ENCODE measurements at regions not wholly inside any gene's neighbourhood (a gene's known extent, or its start where the extent isn't known, plus 50 kb on each side); places are given as distances from the start of the nearest gene placed in this dataset.
"Not testable (repeated sequence)": the region's sequence is repeated elsewhere in the genome, so short reads cannot be mapped to it uniquely, and the experiment has no call there.

GRCh38 chr7:8360564-8361153 lies 72.8 kb upstream of the NXPH1 start:
- no peak for DNase-seq (ENCODE audit: insufficient read length, low spot score)
- no peak for FAIRE-seq
- TF ChIP-seq, protein P1, sequence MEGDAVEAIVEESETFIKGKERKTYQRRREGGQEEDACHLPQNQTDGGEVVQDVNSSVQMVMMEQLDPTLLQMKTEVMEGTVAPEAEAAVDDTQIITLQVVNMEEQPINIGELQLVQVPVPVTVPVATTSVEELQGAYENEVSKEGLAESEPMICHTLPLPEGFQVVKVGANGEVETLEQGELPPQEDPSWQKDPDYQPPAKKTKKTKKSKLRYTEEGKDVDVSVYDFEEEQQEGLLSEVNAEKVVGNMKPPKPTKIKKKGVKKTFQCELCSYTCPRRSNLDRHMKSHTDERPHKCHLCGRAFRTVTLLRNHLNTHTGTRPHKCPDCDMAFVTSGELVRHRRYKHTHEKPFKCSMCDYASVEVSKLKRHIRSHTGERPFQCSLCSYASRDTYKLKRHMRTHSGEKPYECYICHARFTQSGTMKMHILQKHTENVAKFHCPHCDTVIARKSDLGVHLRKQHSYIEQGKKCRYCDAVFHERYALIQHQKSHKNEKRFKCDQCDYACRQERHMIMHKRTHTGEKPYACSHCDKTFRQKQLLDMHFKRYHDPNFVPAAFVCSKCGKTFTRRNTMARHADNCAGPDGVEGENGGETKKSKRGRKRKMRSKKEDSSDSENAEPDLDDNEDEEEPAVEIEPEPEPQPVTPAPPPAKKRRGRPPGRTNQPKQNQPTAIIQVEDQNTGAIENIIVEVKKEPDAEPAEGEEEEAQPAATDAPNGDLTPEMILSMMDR (IDR thresholded peaks at IDR 0.05; ENCODE audit: insufficient read depth, missing control alignments) = no peak

DNA sequence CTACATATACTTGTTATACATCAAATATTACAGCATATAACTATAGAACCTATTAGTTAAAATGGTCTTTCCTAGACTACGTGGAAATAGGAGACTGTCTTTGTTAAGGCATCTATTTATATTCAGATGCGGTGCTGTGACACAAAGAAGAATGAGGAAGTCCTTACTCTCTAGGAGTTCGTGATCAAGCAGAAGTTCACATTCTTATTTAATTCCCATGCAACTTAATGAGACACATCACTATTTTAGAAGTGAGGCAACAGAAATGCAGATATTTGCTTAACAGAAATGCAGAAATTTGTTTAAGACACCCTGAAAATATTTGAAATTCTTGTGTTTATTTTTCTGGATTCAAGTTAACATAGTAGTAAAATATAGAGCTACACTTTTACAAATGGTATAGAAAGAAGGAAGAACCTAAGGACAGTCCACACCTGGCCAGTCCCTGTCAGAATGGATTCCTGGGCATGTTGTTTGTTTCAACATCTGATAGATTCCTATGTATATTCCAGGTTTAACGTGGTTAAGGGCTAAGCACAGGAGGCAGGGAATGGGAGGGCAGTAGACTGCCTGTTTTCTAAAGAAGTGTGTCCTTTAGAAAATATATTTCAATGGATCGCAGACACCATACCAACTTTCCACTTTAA lies 70.6 kb upstream of the NXPH1 start:
- no peak for DNase-seq (ENCODE audit: insufficient read length, low spot score)
- no peak for FAIRE-seq
- TF ChIP-seq, protein P1 (IDR thresholded peaks at IDR 0.05; ENCODE audit: insufficient read depth, missing control alignments) = no peak

DNA sequence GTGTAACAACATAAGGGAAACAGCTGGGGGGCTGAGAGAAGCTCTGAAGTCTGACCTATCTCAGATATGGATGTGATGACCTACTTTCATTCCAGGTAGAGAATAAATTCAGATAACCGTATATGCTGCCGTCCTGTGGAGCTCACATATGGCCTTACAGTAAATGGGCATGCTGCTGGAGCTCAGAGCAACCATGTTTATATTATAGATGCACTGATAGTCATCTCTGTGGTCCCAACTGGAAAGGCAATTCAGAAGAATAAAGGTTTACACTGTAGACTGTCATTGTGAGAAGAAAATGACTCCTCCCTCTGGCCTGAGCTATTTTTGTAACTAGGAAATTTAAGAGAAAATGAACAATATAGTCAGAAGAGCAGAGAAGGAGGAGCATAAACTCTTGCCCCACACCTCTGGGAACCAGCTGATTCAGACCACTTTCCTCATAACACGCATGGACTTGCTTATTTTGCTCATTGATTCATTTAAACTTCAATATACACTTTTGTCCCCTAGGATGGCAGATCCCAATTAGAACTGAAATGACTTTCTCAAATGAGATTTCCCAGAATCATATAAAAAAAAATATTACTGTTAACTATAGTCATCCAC lies 69.9 kb upstream of the NXPH1 start:
- FAIRE-seq = no peak
- TF ChIP-seq, protein P1 (IDR thresholded peaks at IDR 0.05; ENCODE audit: insufficient read depth, missing control alignments) = no peak
- no peak for DNase-seq (ENCODE audit: insufficient read length, low spot score)

DNA sequence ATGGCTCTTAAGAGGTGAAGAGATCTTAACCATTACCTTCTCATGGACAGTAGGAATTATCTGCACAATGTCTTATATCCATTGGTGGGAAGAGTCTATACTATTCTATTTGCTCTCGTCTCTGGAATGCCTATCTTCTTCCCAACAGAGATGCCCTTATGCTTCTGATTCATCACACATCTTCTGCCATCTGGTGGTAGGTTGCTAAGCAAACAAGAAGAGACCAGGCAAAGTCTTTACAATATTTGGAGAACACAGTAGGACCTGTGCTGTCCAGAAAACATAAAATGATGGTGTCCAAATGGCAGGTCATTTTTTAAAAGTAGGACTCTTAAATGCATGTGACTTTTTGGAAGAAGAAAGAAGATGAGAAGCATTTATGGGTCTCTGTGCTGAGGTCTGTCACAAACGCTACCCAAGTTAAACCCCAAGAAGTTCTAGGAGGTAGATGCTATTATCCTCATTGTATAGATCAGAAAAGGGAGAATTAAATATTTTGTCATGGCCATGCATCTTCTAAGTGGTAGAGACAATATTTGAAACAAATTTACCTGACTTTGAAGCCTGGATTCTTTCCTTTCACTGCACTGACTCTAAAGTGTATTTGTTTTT lies 67.8 kb upstream of the NXPH1 start:
- DNase-seq (ENCODE audit: insufficient read length, low spot score) (no peak), FAIRE-seq (no peak)
- TF ChIP-seq, protein P1 (IDR thresholded peaks at IDR 0.05; ENCODE audit: insufficient read depth, missing control alignments) = peak; percentile 38

DNA sequence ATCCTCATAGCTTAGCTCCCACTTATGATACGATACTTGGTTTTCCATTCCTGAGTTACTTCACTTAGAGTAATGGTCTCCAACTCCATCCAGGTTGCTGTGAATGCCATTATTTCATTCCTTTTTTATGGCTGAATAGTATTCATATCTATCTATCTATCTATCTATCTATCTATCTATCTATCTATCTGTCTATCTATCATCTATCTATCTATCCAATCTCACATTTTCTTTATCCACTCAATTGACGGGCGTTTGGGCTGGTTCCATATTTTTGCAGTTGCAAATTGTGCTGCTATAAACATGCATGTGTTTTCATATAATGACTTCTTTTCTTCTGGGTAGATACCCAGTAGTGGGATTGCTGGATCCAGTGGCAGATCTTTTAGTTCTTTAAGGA lies 65.4 kb upstream of the NXPH1 start:
- FAIRE-seq = not testable (repeated sequence)

DNA sequence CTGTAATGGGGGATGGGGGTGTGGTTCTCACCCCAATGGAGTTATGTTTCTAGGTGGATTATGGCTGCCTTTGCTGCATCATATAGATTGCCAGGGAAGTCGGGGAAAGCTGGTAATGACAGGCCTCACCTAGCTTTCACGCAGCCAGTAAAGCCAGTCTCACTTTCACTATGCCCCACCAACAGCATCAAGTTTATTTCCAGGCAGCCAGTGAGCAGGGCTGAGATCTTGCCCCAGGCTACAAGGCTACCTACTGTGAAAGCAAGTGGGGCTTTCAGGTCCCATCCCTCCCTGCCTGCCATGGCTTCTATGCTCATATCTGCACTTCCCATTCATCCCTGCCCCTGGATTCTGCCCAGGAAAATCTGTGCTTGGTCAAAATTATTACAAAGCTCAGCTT lies 61.7 kb upstream of the NXPH1 start:
- DNase-seq (ENCODE audit: insufficient read length, low spot score) = no peak

More for the DNA sequence above, 65.4 kb upstream of the NXPH1 start:
- not testable (repeated sequence) for DNase-seq (ENCODE audit: insufficient read length, low spot score)

DNA sequence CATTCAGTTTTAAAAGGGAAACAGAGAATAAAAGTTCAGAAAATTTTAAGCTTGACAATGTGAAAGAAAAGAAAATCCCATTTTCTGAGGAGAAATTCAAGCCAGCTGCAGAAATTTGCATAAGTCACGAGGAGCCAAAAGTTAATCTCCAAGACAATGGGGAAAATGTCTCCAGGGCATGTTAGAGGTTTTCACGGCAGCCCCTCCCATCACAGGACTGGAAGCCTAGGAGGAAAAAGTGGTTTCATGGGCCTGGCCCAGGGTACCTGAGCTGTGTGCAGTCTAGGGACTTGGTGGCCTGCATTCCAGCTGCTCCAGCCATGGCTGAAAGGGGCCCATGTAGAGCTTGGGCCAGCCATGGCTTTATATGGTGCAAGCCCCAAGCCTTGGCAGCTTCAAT lies 59.6 kb upstream of the NXPH1 start:
- no peak for FAIRE-seq
- DNase-seq (ENCODE audit: insufficient read length, low spot score) = no peak
- TF ChIP-seq, protein P1 (IDR thresholded peaks at IDR 0.05; ENCODE audit: insufficient read depth, missing control alignments) = no peak

More for the DNA sequence above, 61.7 kb upstream of the NXPH1 start:
- TF ChIP-seq, protein P1 (IDR thresholded peaks at IDR 0.05; ENCODE audit: insufficient read depth, missing control alignments) = no peak
- FAIRE-seq = no peak
